ENCODE measurements at regions not wholly inside any gene's neighbourhood (a gene's known extent, or its start where the extent isn't known, plus 50 kb on each side); places are given as distances from the start of the nearest gene placed in this dataset.

GRCh38 chr13:58843567-58843966, 1212.0 kb downstream of the PCDH17 start:
- TF ChIP-seq CTCF (IDR thresholded peaks at IDR 0.05; ENCODE audit: control insufficient read depth, extremely low read depth, insufficient read depth) = no peak
- no peak overlapping the region for H3K4me3 ChIP-seq (ENCODE audit: low read depth, low read length)
- DNase-seq (ENCODE audit: low read depth) = no peak

GRCh38 chr13:58850161-58850560, 1218.6 kb downstream of the PCDH17 start:
- TF ChIP-seq CTCF (IDR thresholded peaks at IDR 0.05; ENCODE audit: control insufficient read depth, extremely low read depth, insufficient read depth) = no peak
- DNase-seq (ENCODE audit: low read depth) = no peak
- no peak overlapping the region for H3K4me3 ChIP-seq (ENCODE audit: low read depth, low read length)

GRCh38 chr13:58852076-58852475, 1220.5 kb downstream of the PCDH17 start:
- TF ChIP-seq CTCF (IDR thresholded peaks at IDR 0.05; ENCODE audit: control insufficient read depth, extremely low read depth, insufficient read depth) = no peak
- no peak overlapping the region for H3K4me3 ChIP-seq (ENCODE audit: low read depth, low read length)
- no peak for DNase-seq (ENCODE audit: low read depth)

GRCh38 chr13:58855283-58855682, 1223.7 kb downstream of the PCDH17 start:
- no peak overlapping the region for H3K4me3 ChIP-seq (ENCODE audit: low read depth, low read length)
- no peak for DNase-seq (ENCODE audit: low read depth)
- no peak for TF ChIP-seq CTCF (IDR thresholded peaks at IDR 0.05; ENCODE audit: control insufficient read depth, extremely low read depth, insufficient read depth)

- no peak for DNase-seq (ENCODE audit: low read depth)
- H3K4me3 ChIP-seq (ENCODE audit: low read depth, low read length) = no peak overlapping the region
- TF ChIP-seq CTCF (IDR thresholded peaks at IDR 0.05; ENCODE audit: control insufficient read depth, extremely low read depth, insufficient read depth) = no peak
Measured at GRCh38 chr13:58858870-58859371, 1227.4 kb downstream of the PCDH17 start.

GRCh38 chr13:58865286-58865685, 1233.7 kb downstream of the PCDH17 start:
- no peak overlapping the region for H3K4me3 ChIP-seq (ENCODE audit: low read depth, low read length)
- DNase-seq (ENCODE audit: low read depth) = no peak
- TF ChIP-seq CTCF (IDR thresholded peaks at IDR 0.05; ENCODE audit: control insufficient read depth, extremely low read depth, insufficient read depth) = no peak

- no peak for DNase-seq (ENCODE audit: low read depth)
- H3K4me3 ChIP-seq (ENCODE audit: low read depth, low read length) = no peak overlapping the region
- no peak for TF ChIP-seq CTCF (IDR thresholded peaks at IDR 0.05; ENCODE audit: control insufficient read depth, extremely low read depth, insufficient read depth)
Measured at GRCh38 chr13:58869566-58869965, 1238.0 kb downstream of the PCDH17 start.

All from LNCaP clone FGC (cell line).